ENCODE measurements at regions not wholly inside any gene's neighbourhood (a gene's known extent, or its start where the extent isn't known, plus 50 kb on each side); places are given as distances from the start of the nearest gene placed in this dataset.
A peak's percentile ranks its signal among the peaks of the same experiment; 100 is the strongest.

DNA sequence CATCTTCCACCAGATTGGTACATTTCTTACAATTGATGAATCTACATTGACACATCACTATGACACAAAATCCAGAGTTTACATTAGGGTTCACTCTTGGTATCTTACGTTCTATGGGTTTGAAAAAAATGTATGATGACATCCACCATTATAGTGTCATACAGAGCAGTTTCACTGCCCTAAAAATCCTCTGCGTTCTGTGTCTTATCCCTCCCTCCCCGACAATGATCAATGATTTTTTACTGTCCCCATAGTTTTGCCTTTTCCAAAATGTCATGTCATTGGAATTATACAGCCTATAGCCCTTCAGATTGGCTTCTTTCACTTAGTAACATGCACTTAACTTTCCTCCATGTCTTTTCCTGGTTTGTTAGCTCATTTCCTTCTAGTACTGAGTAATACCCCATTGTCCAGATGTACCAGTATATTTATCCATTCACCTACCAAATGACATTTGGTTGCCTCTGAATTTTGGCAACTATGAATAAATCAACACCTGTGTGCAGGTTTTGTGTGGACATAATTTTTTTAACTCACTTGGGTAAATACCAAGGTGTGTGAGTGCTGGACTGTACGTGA, 80.9 kb upstream of the CDC42BPA start:
- TF ChIP-seq, protein P1, sequence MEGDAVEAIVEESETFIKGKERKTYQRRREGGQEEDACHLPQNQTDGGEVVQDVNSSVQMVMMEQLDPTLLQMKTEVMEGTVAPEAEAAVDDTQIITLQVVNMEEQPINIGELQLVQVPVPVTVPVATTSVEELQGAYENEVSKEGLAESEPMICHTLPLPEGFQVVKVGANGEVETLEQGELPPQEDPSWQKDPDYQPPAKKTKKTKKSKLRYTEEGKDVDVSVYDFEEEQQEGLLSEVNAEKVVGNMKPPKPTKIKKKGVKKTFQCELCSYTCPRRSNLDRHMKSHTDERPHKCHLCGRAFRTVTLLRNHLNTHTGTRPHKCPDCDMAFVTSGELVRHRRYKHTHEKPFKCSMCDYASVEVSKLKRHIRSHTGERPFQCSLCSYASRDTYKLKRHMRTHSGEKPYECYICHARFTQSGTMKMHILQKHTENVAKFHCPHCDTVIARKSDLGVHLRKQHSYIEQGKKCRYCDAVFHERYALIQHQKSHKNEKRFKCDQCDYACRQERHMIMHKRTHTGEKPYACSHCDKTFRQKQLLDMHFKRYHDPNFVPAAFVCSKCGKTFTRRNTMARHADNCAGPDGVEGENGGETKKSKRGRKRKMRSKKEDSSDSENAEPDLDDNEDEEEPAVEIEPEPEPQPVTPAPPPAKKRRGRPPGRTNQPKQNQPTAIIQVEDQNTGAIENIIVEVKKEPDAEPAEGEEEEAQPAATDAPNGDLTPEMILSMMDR (IDR thresholded peaks at IDR 0.05; ENCODE audit: extremely low read depth in 1 of 2, insufficient read depth in 1 of 2, low read depth in 1 of 2, low read length in 2 of 2): no peak
- TF ChIP-seq POLR2A (IDR thresholded peaks at IDR 0.05; ENCODE audit: low read depth, low read length) (no peak), EZH2 (IDR thresholded peaks at IDR 0.05; ENCODE audit: borderline replicate concordance, low read depth, low read length, severe bottlenecking) (no peak), JUN (IDR thresholded peaks at IDR 0.05; ENCODE audit: borderline replicate concordance, insufficient read depth, insufficient read length, low read depth) (peak; percentile 32), FOS (IDR thresholded peaks at IDR 0.05; ENCODE audit: borderline replicate concordance, insufficient read depth, low read length) (no peak), POLR2AphosphoS5 (IDR thresholded peaks at IDR 0.05; ENCODE audit: insufficient read depth, low read depth, low read length) (no peak)

All from endothelial cell of umbilical vein (primary cell).